IPS-20b (cell line): ENCODE measurements at regions not wholly inside any gene's neighbourhood (a gene's known extent, or its start where the extent isn't known, plus 50 kb on each side); places are given as distances from the start of the nearest gene placed in this dataset.

Experiments
- H3K27ac ChIP-seq: one replicate; pipeline ENCODE4 v1.5.1; 2013; ENCODE audit warnings: low read length
- H3K27me3 ChIP-seq: 2 replicates; pipeline ENCODE4 v1.6.1; 2013; ENCODE audit warnings: mild to moderate bottlenecking, low read length, inconsistent platforms; ENCODE audit not compliant: insufficient read depth
- H3K36me3 ChIP-seq: 2 replicates; pipeline ENCODE4 v1.6.1; 2013; ENCODE audit warnings: low read depth, mild to moderate bottlenecking, inconsistent platforms, low read length, moderate library complexity; ENCODE audit not compliant: insufficient read depth
- H3K4me1 ChIP-seq: 2 replicates; pipeline ENCODE4 v1.6.1; 2013; ENCODE audit warnings: mild to moderate bottlenecking, control low read depth, inconsistent platforms, low read length, moderate library complexity; ENCODE audit not compliant: insufficient read depth
- H3K4me3 ChIP-seq: 2 replicates; pipeline ENCODE4 v1.5.1; 2013; ENCODE audit warnings: mild to moderate bottlenecking, low read length, inconsistent platforms
- H3K9ac ChIP-seq: 2 replicates; pipeline ENCODE4 v1.6.1; 2013; ENCODE audit warnings: low read depth, mild to moderate bottlenecking, inconsistent platforms, low read length, moderate library complexity
- H3K9me3 ChIP-seq: 2 replicates; pipeline ENCODE4 v1.6.1; 2013; ENCODE audit warnings: mild to moderate bottlenecking, low read depth, low read length, inconsistent platforms; ENCODE audit not compliant: insufficient read depth

DNA sequence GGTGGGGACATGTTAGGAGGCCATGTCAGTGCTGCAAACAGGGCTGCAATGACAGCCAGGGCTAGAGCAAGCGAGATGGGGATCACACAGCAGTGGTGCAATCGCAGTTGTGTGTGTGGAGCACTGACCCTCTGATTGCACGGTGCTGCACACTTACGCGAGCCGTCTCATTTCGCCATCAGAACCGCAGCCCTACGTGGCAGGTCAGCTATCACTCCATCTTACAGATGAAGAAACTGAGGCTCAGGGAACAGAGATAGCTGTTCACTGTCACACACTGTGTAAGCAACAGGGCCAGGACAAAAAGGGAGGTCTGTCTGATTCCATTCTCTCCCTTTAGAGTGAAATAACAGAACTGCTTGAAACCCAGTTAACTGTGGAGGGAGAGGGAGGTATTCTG lies 104.8 kb upstream of the SLC45A1 start:
- Histone ChIP-seq H3K27ac (no peak overlapping the region), H3K9ac (no peak overlapping the region), H3K4me1 (peaks cover 8% of the 10 kb centered on the region)

GRCh38 chr1:8212580-8213031 lies 105.3 kb upstream of the SLC45A1 start:
- H3K9me3 ChIP-seq = no peaks in the 10 kb centered on the region
- no peaks in the 10 kb centered on the region for H3K36me3 ChIP-seq
- H3K4me1 ChIP-seq = peaks cover 8% of the 10 kb centered on the region
- H3K27ac ChIP-seq = no peak overlapping the region
- H3K9ac ChIP-seq = no peak overlapping the region
- 0 out of 2 replicates have a peak, but pooled peaks cover 8% of the 10 kb centered on the region for H3K27me3 ChIP-seq
- no peak overlapping the region for H3K4me3 ChIP-seq

More for the DNA sequence above, 104.8 kb upstream of the SLC45A1 start:
- no peaks in the 10 kb centered on the region for H3K9me3 ChIP-seq
- 0 out of 2 replicates have a peak, but pooled peaks cover 11% of the 10 kb centered on the region for H3K27me3 ChIP-seq
- no peaks in the 10 kb centered on the region for H3K36me3 ChIP-seq
- H3K4me3 ChIP-seq = no peak overlapping the region

DNA sequence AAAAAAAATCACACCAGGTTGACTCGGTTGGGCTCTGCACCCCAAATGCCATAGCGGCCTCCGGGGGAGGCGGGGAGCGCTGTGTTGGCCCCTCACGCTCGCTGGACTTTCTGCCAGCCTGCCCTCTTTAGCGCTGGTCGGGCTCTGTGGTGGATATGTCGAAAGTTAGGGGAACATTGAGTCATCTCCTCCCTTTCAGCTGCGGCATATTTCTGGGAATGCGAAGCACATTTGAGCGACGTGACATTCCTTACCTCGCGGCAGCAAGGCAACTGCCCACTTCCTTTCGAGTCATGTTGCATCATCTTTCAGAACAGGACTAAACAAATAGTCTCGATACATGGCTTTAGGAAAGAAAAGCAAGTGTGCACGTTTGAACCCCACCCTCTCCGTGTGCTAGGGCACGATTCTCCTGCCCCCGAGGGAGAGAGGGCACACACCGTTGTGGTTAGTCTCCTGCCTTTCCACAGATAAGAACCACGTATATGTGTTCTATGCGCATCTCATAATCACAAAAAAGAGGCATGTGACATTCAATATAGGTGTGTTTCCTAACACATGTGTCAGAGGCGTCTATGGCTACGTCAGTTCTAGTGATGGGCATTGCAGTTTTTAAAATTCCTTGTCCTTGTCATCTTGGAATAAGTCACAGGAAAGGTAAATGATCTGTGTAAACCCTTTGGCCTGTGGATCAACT lies 105.9 kb upstream of the SLC45A1 start:
- no peak overlapping the region for H3K4me3 ChIP-seq
- H3K9me3 ChIP-seq = no peaks in the 10 kb centered on the region
- H3K36me3 ChIP-seq = no peaks in the 10 kb centered on the region
- H3K27me3 ChIP-seq = 0 out of 2 replicates have a peak, but pooled peaks cover 6% of the 10 kb centered on the region
- peaks cover 8% of the 10 kb centered on the region for H3K4me1 ChIP-seq
- H3K27ac ChIP-seq = no peak overlapping the region
- no peak overlapping the region for H3K9ac ChIP-seq

DNA sequence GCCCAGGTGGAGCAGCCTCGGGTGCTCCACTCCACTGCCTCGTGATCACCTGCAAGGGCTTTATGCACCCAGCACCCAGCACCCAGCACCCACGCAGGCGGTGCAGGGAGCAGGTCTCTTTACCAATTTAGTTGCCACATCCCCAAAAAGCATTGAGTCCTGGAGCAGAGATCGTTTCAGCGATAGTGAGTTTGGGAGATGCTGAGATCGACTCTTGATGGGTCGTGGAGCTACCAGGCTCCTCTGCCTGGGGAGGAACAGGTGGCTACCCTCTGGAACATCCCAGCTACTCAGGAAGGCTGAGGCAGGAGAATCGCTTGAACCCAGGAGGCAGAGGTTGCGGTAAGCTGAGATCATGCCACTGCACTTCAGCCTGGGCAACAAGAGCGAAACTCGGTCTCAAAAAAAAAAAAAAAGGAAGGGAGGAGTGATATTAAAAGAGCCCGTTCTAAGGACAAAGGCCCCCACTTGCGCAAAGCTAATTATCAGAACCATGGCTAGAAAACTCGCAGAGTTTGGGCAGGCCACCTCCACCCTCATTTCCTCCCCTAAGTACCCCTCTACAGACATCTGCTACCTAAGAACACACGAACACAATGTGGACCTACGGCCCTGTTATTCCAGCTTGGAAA lies 106.5 kb upstream of the SLC45A1 start:
- no peak overlapping the region for H3K9ac ChIP-seq
- no peak overlapping the region for H3K27ac ChIP-seq
- H3K9me3 ChIP-seq = no peaks in the 10 kb centered on the region
- H3K36me3 ChIP-seq = no peaks in the 10 kb centered on the region
- H3K4me3 ChIP-seq = no peak overlapping the region
- H3K4me1 ChIP-seq = peaks cover 5% of the 10 kb centered on the region
- 0 out of 2 replicates have a peak, but pooled peaks cover 1% of the 10 kb centered on the region for H3K27me3 ChIP-seq

GRCh38 chr1:8207202-8207601 lies 110.7 kb upstream of the SLC45A1 start:
- Histone ChIP-seq H3K27ac (no peak overlapping the region), H3K36me3 (no peaks in the 10 kb centered on the region), H3K27me3 (no peaks in the 10 kb centered on the region), H3K9ac (no peak overlapping the region), H3K9me3 (no peaks in the 10 kb centered on the region), H3K4me1 (peaks cover 6% of the 10 kb centered on the region), H3K4me3 (no peak overlapping the region)

- H3K36me3 ChIP-seq = no peaks in the 10 kb centered on the region
- peaks cover 12% of the 10 kb centered on the region for H3K4me1 ChIP-seq
- no peak overlapping the region for H3K9ac ChIP-seq
- no peaks in the 10 kb centered on the region for H3K27me3 ChIP-seq
- H3K9me3 ChIP-seq = no peaks in the 10 kb centered on the region
- H3K4me3 ChIP-seq = no peak overlapping the region
- H3K27ac ChIP-seq = no peak overlapping the region
Measured at GRCh38 chr1:8206391-8206790, 111.5 kb upstream of the SLC45A1 start.

GRCh38 chr1:8205771-8206170 lies 112.1 kb upstream of the SLC45A1 start:
- H3K27ac ChIP-seq = no peak overlapping the region
- H3K4me3 ChIP-seq = no peak overlapping the region
- H3K36me3 ChIP-seq = no peaks in the 10 kb centered on the region
- H3K27me3 ChIP-seq = no peaks in the 10 kb centered on the region
- H3K9me3 ChIP-seq = no peaks in the 10 kb centered on the region
- H3K4me1 ChIP-seq = peaks cover 12% of the 10 kb centered on the region
- no peak overlapping the region for H3K9ac ChIP-seq

DNA sequence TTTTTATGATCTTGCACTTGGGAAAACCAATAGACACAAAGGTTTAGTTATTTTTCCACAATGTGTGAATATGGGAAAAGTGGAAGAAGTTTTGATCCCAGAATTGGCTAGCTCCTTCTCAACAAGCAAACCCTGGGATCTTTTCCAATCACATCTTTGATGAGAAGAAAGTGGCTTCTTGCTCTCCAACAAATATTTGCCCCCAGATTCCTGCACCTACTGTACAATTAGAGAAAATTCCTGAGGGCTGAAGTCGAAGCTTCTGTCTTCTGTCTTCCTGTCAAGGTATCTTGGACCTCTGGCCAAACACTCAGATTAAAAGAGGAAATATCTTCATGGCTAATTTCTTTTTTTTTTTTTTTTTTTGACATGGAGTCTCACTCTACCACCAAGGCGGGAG lies 113.1 kb upstream of the SLC45A1 start:
- H3K4me1 ChIP-seq = peaks cover 12% of the 10 kb centered on the region
- no peak overlapping the region for H3K4me3 ChIP-seq
- H3K9me3 ChIP-seq = no peaks in the 10 kb centered on the region
- H3K9ac ChIP-seq = no peak overlapping the region
- no peaks in the 10 kb centered on the region for H3K27me3 ChIP-seq
- H3K27ac ChIP-seq = no peak overlapping the region
- H3K36me3 ChIP-seq = no peaks in the 10 kb centered on the region

DNA sequence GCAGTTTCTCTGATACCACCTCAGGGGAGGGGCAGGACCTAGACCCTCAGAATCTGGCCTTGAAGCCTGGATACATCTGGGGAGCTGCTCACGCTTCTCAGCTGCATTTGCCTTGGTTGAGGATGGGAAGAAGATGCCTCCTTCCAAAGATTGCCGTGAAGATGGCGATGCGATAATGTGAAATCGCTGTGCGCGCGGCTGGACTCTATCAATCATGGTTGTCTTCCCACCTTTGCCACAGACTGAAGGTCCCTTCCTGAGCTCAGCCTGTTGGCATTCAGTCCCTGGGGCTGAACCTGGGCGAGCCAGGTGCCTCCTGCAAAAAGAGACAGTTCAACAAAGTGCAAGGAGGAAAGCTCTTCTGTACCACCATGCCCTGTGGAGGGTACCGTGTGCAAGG lies 114.4 kb upstream of the SLC45A1 start:
- no peak overlapping the region for H3K27ac ChIP-seq
- H3K36me3 ChIP-seq = no peaks in the 10 kb centered on the region

DNA sequence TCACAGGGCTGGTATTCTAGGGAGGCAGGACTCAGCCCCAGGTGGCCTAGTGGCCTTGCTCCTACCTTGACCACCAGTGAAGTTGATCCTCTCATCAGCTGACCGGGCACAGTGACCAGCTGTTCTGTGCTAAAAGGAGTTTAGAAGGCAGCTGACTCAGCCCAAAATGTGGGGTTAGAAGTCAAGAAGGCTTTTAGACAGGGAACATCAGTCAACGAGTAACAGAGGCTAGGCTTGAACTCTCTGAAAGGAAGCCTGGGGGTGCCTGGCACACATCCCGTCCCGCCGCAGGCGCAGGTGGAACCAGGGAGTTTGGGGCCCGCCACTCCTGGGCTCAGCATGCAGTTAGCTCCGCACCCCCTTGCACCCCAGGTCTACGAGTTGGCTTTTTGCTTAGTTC lies 114.9 kb upstream of the SLC45A1 start:
- Histone ChIP-seq H3K4me1 (peaks cover 12% of the 10 kb centered on the region), H3K27ac (no peak overlapping the region), H3K4me3 (no peak overlapping the region), H3K9me3 (no peaks in the 10 kb centered on the region), H3K9ac (no peak overlapping the region), H3K36me3 (no peaks in the 10 kb centered on the region), H3K27me3 (no peaks in the 10 kb centered on the region)

More for the DNA sequence above, 114.4 kb upstream of the SLC45A1 start:
- no peaks in the 10 kb centered on the region for H3K9me3 ChIP-seq
- no peak overlapping the region for H3K4me3 ChIP-seq
- H3K4me1 ChIP-seq = peaks cover 12% of the 10 kb centered on the region
- no peak overlapping the region for H3K9ac ChIP-seq
- H3K27me3 ChIP-seq = no peaks in the 10 kb centered on the region

DNA sequence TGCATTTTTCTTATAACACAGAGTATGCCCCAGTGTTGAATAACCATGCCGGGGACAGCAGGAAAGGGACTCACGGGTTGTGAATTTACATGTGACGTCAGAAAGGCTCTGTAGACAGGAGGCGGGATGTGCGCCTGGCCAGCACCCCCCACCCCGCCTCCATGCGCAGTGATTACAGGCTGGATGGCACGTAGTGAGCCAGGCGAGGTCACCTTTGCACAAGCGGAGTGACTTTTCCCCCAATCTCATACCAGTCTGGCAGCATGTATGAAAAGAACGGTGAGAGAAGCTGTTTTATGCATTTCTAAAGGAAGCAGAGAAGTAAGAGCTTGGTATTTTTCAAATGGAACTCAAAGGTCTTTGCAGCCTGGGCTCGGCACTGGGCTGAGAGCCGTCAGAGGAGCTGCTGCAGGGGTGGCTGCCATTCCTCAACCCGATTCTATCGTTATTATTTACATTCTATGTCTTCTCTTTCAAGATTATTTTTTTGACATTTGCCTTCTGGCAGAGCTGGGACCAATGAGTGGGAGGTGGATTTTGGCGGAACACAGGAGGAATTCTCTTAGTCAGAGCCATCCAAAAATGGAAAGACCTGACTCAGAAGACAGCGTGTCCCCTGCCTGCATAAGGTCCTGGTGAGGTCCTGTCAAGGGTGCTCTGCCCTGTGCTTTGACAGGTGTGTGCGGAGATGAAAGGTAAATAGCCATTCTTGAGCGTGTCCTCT lies 115.6 kb upstream of the SLC45A1 start:
- Histone ChIP-seq H3K27ac (no peak overlapping the region), H3K27me3 (no peaks in the 10 kb centered on the region), H3K4me1 (peaks cover 12% of the 10 kb centered on the region), H3K9ac (no peak overlapping the region), H3K36me3 (no peaks in the 10 kb centered on the region), H3K9me3 (no peaks in the 10 kb centered on the region), H3K4me3 (no peak overlapping the region)
